HCT116 (cell line): ENCODE measurements at regions not wholly inside any gene's neighbourhood (a gene's known extent, or its start where the extent isn't known, plus 50 kb on each side); places are given as distances from the start of the nearest gene placed in this dataset.

ENCODE experiments used
- EZH2 ChIP-seq: fragments of 200-600 bp; sonication (generic); IDR thresholded peaks from 2 replicates; pipeline ENCODE4 v1.6.1; 2017; ENCODE audit warnings: antibody characterized with exemption, mixed run types
- POLR2A ChIP-seq: IDR thresholded peaks from 2 replicates; pipeline ENCODE4 v1.7.0; 2011; ENCODE audit warnings: borderline replicate concordance; ENCODE audit not compliant: insufficient read depth, insufficient read length; ENCODE audit errors: extremely low read depth
- TF ChIP-seq, protein P1 (sequence below), 3 experiments: fragments of 200-600 bp in 1 of 3; sonication (generic) in 1 of 3; IDR thresholded peaks in 2 of 3; conservative IDR thresholded peaks in 1 of 3; 2 replicates each; pipeline ENCODE4 v1.5.1; 2012 to 2017; ENCODE audit warnings: low read depth in 2 of 3, low read length in 2 of 3, antibody characterized with exemption in 1 of 3, borderline replicate concordance in 1 of 3, control low read depth in 1 of 3, mild to moderate bottlenecking in 1 of 3, mixed read lengths in 1 of 3, mixed run types in 1 of 3, moderate library complexity in 1 of 3; ENCODE audit not compliant: insufficient read depth in 1 of 3
- TF ChIP-seq, protein P2 (sequence below): IDR thresholded peaks from 2 replicates; pipeline ENCODE4 v1.6.1; 2012

DNA sequence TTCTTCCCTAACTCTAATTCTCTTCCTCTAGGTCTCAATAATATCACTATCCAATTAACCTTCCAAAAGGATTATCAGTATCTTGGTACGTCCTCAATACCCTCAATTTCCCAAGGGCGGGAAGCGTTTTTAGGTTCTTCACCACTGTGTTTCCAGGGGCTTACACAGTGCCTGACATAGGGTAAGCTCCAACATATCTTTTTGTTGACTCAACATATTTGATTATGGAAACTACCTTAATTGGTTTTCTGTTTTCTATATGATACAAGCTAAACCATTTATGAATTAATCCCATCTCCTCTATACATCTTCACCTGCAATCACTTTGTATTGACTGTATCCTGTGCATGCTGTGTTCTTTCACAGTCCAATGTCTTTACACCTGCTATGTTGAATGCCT is 987.3 kb downstream of the GRID1 start:
- TF ChIP-seq, protein P1, sequence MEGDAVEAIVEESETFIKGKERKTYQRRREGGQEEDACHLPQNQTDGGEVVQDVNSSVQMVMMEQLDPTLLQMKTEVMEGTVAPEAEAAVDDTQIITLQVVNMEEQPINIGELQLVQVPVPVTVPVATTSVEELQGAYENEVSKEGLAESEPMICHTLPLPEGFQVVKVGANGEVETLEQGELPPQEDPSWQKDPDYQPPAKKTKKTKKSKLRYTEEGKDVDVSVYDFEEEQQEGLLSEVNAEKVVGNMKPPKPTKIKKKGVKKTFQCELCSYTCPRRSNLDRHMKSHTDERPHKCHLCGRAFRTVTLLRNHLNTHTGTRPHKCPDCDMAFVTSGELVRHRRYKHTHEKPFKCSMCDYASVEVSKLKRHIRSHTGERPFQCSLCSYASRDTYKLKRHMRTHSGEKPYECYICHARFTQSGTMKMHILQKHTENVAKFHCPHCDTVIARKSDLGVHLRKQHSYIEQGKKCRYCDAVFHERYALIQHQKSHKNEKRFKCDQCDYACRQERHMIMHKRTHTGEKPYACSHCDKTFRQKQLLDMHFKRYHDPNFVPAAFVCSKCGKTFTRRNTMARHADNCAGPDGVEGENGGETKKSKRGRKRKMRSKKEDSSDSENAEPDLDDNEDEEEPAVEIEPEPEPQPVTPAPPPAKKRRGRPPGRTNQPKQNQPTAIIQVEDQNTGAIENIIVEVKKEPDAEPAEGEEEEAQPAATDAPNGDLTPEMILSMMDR (IDR thresholded peaks at IDR 0.05 in 2 of 3, conservative IDR thresholded peaks at IDR 0.05 in 1 of 3; ENCODE audit: borderline replicate concordance in 1 of 3, insufficient read depth in 1 of 3, low read depth in 2 of 3, low read length in 2 of 3) = no peak
- no peak for TF ChIP-seq EZH2
- TF ChIP-seq, protein P2, sequence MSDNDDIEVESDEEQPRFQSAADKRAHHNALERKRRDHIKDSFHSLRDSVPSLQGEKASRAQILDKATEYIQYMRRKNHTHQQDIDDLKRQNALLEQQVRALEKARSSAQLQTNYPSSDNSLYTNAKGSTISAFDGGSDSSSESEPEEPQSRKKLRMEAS = no peak
- TF ChIP-seq POLR2A = no peak
